ENCODE measurements at regions not wholly inside any gene's neighbourhood (a gene's known extent, or its start where the extent isn't known, plus 50 kb on each side); places are given as distances from the start of the nearest gene placed in this dataset.

DNA sequence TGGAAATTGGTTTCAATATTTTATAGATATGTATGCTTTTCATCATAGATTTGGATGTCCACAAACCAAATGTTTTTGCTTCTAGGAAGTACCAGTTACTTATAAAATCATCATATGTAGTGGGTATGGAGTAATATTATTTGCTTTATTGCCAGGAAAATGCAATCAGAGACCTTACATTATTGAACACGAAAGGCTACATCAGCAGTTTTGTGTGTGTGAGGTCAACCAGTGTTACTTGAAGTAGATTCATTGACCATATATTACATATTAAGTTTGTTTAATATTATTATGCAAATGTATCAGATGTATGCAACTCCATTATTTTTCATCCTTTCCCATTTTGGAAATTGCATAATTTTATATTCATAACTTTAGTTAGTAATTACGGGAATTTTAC, 219.1 kb upstream of the MMADHC start (continued):
- TF ChIP-seq, protein P1, sequence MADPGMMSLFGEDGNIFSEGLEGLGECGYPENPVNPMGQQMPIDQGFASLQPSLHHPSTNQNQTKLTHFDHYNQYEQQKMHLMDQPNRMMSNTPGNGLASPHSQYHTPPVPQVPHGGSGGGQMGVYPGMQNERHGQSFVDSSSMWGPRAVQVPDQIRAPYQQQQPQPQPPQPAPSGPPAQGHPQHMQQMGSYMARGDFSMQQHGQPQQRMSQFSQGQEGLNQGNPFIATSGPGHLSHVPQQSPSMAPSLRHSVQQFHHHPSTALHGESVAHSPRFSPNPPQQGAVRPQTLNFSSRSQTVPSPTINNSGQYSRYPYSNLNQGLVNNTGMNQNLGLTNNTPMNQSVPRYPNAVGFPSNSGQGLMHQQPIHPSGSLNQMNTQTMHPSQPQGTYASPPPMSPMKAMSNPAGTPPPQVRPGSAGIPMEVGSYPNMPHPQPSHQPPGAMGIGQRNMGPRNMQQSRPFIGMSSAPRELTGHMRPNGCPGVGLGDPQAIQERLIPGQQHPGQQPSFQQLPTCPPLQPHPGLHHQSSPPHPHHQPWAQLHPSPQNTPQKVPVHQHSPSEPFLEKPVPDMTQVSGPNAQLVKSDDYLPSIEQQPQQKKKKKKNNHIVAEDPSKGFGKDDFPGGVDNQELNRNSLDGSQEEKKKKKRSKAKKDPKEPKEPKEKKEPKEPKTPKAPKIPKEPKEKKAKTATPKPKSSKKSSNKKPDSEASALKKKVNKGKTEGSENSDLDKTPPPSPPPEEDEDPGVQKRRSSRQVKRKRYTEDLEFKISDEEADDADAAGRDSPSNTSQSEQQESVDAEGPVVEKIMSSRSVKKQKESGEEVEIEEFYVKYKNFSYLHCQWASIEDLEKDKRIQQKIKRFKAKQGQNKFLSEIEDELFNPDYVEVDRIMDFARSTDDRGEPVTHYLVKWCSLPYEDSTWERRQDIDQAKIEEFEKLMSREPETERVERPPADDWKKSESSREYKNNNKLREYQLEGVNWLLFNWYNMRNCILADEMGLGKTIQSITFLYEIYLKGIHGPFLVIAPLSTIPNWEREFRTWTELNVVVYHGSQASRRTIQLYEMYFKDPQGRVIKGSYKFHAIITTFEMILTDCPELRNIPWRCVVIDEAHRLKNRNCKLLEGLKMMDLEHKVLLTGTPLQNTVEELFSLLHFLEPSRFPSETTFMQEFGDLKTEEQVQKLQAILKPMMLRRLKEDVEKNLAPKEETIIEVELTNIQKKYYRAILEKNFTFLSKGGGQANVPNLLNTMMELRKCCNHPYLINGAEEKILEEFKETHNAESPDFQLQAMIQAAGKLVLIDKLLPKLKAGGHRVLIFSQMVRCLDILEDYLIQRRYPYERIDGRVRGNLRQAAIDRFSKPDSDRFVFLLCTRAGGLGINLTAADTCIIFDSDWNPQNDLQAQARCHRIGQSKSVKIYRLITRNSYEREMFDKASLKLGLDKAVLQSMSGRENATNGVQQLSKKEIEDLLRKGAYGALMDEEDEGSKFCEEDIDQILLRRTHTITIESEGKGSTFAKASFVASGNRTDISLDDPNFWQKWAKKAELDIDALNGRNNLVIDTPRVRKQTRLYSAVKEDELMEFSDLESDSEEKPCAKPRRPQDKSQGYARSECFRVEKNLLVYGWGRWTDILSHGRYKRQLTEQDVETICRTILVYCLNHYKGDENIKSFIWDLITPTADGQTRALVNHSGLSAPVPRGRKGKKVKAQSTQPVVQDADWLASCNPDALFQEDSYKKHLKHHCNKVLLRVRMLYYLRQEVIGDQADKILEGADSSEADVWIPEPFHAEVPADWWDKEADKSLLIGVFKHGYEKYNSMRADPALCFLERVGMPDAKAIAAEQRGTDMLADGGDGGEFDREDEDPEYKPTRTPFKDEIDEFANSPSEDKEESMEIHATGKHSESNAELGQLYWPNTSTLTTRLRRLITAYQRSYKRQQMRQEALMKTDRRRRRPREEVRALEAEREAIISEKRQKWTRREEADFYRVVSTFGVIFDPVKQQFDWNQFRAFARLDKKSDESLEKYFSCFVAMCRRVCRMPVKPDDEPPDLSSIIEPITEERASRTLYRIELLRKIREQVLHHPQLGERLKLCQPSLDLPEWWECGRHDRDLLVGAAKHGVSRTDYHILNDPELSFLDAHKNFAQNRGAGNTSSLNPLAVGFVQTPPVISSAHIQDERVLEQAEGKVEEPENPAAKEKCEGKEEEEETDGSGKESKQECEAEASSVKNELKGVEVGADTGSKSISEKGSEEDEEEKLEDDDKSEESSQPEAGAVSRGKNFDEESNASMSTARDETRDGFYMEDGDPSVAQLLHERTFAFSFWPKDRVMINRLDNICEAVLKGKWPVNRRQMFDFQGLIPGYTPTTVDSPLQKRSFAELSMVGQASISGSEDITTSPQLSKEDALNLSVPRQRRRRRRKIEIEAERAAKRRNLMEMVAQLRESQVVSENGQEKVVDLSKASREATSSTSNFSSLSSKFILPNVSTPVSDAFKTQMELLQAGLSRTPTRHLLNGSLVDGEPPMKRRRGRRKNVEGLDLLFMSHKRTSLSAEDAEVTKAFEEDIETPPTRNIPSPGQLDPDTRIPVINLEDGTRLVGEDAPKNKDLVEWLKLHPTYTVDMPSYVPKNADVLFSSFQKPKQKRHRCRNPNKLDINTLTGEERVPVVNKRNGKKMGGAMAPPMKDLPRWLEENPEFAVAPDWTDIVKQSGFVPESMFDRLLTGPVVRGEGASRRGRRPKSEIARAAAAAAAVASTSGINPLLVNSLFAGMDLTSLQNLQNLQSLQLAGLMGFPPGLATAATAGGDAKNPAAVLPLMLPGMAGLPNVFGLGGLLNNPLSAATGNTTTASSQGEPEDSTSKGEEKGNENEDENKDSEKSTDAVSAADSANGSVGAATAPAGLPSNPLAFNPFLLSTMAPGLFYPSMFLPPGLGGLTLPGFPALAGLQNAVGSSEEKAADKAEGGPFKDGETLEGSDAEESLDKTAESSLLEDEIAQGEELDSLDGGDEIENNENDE (IDR thresholded peaks at IDR 0.05; ENCODE audit: low read depth, low read length) = no peak
- no peak for TF ChIP-seq EP300 (IDR thresholded peaks at IDR 0.05; ENCODE audit: low read length)
- no peak for TF ChIP-seq FOXM1 (IDR thresholded peaks at IDR 0.05; ENCODE audit: low read depth)
- TF ChIP-seq FOXM1 (CRISPR knock-in tag; IDR thresholded peaks at IDR 0.05; ENCODE audit: low read depth) = no peak
- peak; percentile 46; the same call in 1 of the 2 replicates for TF ChIP-seq MAFK (IDR thresholded peaks at IDR 0.05; ENCODE audit: low read length)
- TF ChIP-seq, protein P2, sequence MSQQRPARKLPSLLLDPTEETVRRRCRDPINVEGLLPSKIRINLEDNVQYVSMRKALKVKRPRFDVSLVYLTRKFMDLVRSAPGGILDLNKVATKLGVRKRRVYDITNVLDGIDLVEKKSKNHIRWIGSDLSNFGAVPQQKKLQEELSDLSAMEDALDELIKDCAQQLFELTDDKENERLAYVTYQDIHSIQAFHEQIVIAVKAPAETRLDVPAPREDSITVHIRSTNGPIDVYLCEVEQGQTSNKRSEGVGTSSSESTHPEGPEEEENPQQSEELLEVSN (IDR thresholded peaks at IDR 0.05; ENCODE audit: borderline replicate concordance in 1 of 2, extremely low read depth in 1 of 2, insufficient read depth in 1 of 2, insufficient read length in 1 of 2, low read depth in 1 of 2, low read length in 1 of 2, poor library complexity in 1 of 2, severe bottlenecking in 1 of 2) = no peak
- TF ChIP-seq ZNF316 (IDR thresholded peaks at IDR 0.05) = peak; percentile 61; the same call in 1 of the 2 replicates
- TF ChIP-seq SLC30A9 (CRISPR knock-in tag; IDR thresholded peaks at IDR 0.05) = no peak
- TF ChIP-seq CHD1 (IDR thresholded peaks at IDR 0.05; ENCODE audit: low read length) = no peak
- TF ChIP-seq ATF7 (IDR thresholded peaks at IDR 0.05) = no peak
- no peak for TF ChIP-seq TGIF2 (CRISPR knock-in tag; IDR thresholded peaks at IDR 0.05)
- TF ChIP-seq ZNF324 (CRISPR knock-in tag; IDR thresholded peaks at IDR 0.05) = no peak

All from K562 (cell line).